Astrocyte (in vitro differentiated cells and primary cell): ENCODE measurements at regions not wholly inside any gene's neighbourhood (a gene's known extent, or its start where the extent isn't known, plus 50 kb on each side); places are given as distances from the start of the nearest gene placed in this dataset.

ENCODE experiments used
- EZH2 ChIP-seq: IDR thresholded peaks from 2 replicates; pipeline ENCODE4 v1.6.1; 2012; ENCODE audit warnings: mild to moderate bottlenecking, low read length, inconsistent platforms; ENCODE audit not compliant: insufficient read depth
- TF ChIP-seq, protein P1 (sequence below): IDR thresholded peaks from 2 replicates; pipeline ENCODE4 v1.5.1; 2011; ENCODE audit warnings: low read depth, mild to moderate bottlenecking, inconsistent platforms, low read length, moderate library complexity; ENCODE audit not compliant: insufficient read depth

DNA sequence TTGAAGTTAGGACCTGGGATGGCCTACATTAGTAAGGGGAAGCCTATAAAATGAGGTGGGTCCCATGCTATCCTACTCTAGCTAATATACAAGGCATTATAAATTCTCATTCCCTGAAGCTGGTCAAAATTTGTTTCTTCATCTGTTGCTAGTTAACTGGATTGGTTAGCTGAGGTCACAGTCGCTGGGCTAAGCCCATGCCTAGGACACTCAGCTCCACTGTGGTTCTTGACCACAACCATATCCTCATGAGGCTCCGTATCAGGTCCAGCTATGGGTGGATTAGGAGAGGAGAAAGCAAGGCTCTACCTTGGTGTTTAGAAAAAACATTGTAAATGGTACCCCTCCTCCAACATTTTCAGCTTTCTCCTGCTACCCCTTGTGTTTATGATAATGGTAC lies 52.8 kb upstream of the RAI14 start:
- TF ChIP-seq, protein P1, sequence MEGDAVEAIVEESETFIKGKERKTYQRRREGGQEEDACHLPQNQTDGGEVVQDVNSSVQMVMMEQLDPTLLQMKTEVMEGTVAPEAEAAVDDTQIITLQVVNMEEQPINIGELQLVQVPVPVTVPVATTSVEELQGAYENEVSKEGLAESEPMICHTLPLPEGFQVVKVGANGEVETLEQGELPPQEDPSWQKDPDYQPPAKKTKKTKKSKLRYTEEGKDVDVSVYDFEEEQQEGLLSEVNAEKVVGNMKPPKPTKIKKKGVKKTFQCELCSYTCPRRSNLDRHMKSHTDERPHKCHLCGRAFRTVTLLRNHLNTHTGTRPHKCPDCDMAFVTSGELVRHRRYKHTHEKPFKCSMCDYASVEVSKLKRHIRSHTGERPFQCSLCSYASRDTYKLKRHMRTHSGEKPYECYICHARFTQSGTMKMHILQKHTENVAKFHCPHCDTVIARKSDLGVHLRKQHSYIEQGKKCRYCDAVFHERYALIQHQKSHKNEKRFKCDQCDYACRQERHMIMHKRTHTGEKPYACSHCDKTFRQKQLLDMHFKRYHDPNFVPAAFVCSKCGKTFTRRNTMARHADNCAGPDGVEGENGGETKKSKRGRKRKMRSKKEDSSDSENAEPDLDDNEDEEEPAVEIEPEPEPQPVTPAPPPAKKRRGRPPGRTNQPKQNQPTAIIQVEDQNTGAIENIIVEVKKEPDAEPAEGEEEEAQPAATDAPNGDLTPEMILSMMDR = no peak
- no peak for TF ChIP-seq EZH2
